ENCODE measurements at regions not wholly inside any gene's neighbourhood (a gene's known extent, or its start where the extent isn't known, plus 50 kb on each side); places are given as distances from the start of the nearest gene placed in this dataset.

- TF ChIP-seq POLR2A (IDR thresholded peaks at IDR 0.05) (no peak), EP300 (IDR thresholded peaks at IDR 0.05) (no peak), CTCF (IDR thresholded peaks at IDR 0.05) (no peak)
- Histone ChIP-seq H3K4me3 (no peak overlapping the region), H3K27ac (no peak overlapping the region), H3K9me3 (no peaks in the 10 kb centered on the region), H3K4me1 (no peaks in the 10 kb centered on the region), H3K36me3 (no peaks in the 10 kb centered on the region), H3K27me3 (no peaks in the 10 kb centered on the region)
- 87 to 89% methylated on average over 2 of the region's 2 CpGs for WGBS, 2 donors
- DNase-seq (ENCODE audit: low spot score in 2 of 2): no peak
Observed at GRCh38 chr5:153400931-153401330, 89.5 kb upstream of the GRIA1 start.

- H3K4me3 ChIP-seq: no peak overlapping the region
- DNase-seq (ENCODE audit: low spot score in 2 of 2): no peak
- no peaks in the 10 kb centered on the region for H3K27me3 ChIP-seq
- no peaks in the 10 kb centered on the region for H3K9me3 ChIP-seq
- H3K4me1 ChIP-seq: no peaks in the 10 kb centered on the region
- H3K27ac ChIP-seq: no peak overlapping the region
- TF ChIP-seq CTCF (IDR thresholded peaks at IDR 0.05): no peak
- no peak for TF ChIP-seq POLR2A (IDR thresholded peaks at IDR 0.05)
- no peak for TF ChIP-seq EP300 (IDR thresholded peaks at IDR 0.05)
- no peaks in the 10 kb centered on the region for H3K36me3 ChIP-seq
Observed at GRCh38 chr5:153402550-153402949, 87.9 kb upstream of the GRIA1 start.

GRCh38 chr5:153403470-153403869 lies 87.0 kb upstream of the GRIA1 start:
- Histone ChIP-seq H3K36me3 (no peaks in the 10 kb centered on the region), H3K4me1 (no peaks in the 10 kb centered on the region), H3K27me3 (no peaks in the 10 kb centered on the region), H3K27ac (no peak overlapping the region), H3K9me3 (no peaks in the 10 kb centered on the region), H3K4me3 (no peak overlapping the region)
- DNase-seq (ENCODE audit: low spot score in 2 of 2): no peak
- no peak for TF ChIP-seq EP300 (IDR thresholded peaks at IDR 0.05)
- TF ChIP-seq POLR2A (IDR thresholded peaks at IDR 0.05): no peak
- TF ChIP-seq CTCF (IDR thresholded peaks at IDR 0.05): no peak

GRCh38 chr5:153404747-153405146 lies 85.7 kb upstream of the GRIA1 start:
- no peaks in the 10 kb centered on the region for H3K9me3 ChIP-seq
- H3K4me3 ChIP-seq: no peak overlapping the region
- no peak overlapping the region for H3K27ac ChIP-seq
- no peaks in the 10 kb centered on the region for H3K36me3 ChIP-seq
- H3K4me1 ChIP-seq: no peaks in the 10 kb centered on the region
- TF ChIP-seq EP300 (IDR thresholded peaks at IDR 0.05) (no peak), CTCF (IDR thresholded peaks at IDR 0.05) (no peak)
- WGBS, 2 donors: 47 to 63% methylated on average over 7 of the region's 7 CpGs
- H3K27me3 ChIP-seq: no peaks in the 10 kb centered on the region
- no peak for DNase-seq (ENCODE audit: low spot score in 2 of 2)

GRCh38 chr5:153421676-153422075 lies 68.8 kb upstream of the GRIA1 start:
- H3K27me3 ChIP-seq: no peaks in the 10 kb centered on the region
- TF ChIP-seq EP300 (IDR thresholded peaks at IDR 0.05): no peak
- no peak for TF ChIP-seq POLR2A (IDR thresholded peaks at IDR 0.05)
- no peak for TF ChIP-seq CTCF (IDR thresholded peaks at IDR 0.05)
- DNase-seq (ENCODE audit: low spot score in 2 of 2): no peak
- H3K36me3 ChIP-seq: no peaks in the 10 kb centered on the region
- H3K4me3 ChIP-seq: no peak overlapping the region
- no peaks in the 10 kb centered on the region for H3K4me1 ChIP-seq
- no peaks in the 10 kb centered on the region for H3K9me3 ChIP-seq
- H3K27ac ChIP-seq: no peak overlapping the region
